ENCODE measurements at regions not wholly inside any gene's neighbourhood (a gene's known extent, or its start where the extent isn't known, plus 50 kb on each side); places are given as distances from the start of the nearest gene placed in this dataset.
A peak's percentile ranks its signal among the peaks of the same experiment; 100 is the strongest.

DNA sequence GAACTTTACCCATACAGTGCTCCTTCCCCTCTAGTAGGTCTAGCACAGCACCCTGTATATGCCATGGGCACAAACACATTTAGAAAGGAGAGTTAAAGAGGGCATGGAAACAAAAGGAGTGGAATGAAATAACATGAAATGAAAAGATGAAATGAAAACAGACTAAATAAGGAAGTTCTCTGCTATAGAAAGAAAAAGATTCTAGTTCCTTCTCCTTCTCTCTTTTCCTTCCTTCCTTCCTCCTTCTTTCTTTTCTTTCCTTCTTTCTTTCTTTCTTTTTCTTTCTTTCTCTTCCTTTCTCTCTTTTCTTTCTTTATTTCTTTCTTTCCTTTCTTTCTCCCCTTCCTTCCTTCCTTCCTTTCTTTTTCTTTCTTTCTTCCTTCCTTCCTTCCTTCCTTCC lies 2197.4 kb downstream of the PCDH7 start:
- no peak overlapping the region for H3K9ac ChIP-seq
- TF ChIP-seq CTCF (IDR thresholded peaks at IDR 0.05) (no peak), EZH2phosphoT487 (IDR thresholded peaks at IDR 0.05) (no peak), EZH2 (IDR thresholded peaks at IDR 0.05) (no peak)
- no peaks in the 10 kb centered on the region for H3F3A ChIP-seq (ENCODE audit: low read depth)
- H3K4me3 ChIP-seq: no peak overlapping the region
- no peaks in the 10 kb centered on the region for H3K36me3 ChIP-seq
- Mint-ChIP-seq H3K27me3 (ENCODE audit: insufficient read depth, low read depth) (no peaks in the 10 kb centered on the region), H3K4me3 (no peak overlapping the region), H3K36me3 (no peaks in the 10 kb centered on the region), H3K4me1 (no peaks in the 10 kb centered on the region), H3K27ac (no peak overlapping the region), H3K9me3 (no peaks in the 10 kb centered on the region)
- H3K27ac ChIP-seq: no peak overlapping the region
- no peaks in the 10 kb centered on the region for H3K79me2 ChIP-seq (ENCODE audit: low read depth)
- H4K20me1 ChIP-seq (ENCODE audit: low read depth): no peaks in the 10 kb centered on the region
- H3K4me2 ChIP-seq: no peak overlapping the region
- H2AFZ ChIP-seq (replicated peaks): no peak overlapping the region
- no peaks in the 10 kb centered on the region for H3K9me3 ChIP-seq (ENCODE audit: low read depth)
- no peak for DNase-seq (ENCODE audit: low spot score)
- no peaks in the 10 kb centered on the region for H3K27me3 ChIP-seq
- no peaks in the 10 kb centered on the region for H3K4me1 ChIP-seq

DNA sequence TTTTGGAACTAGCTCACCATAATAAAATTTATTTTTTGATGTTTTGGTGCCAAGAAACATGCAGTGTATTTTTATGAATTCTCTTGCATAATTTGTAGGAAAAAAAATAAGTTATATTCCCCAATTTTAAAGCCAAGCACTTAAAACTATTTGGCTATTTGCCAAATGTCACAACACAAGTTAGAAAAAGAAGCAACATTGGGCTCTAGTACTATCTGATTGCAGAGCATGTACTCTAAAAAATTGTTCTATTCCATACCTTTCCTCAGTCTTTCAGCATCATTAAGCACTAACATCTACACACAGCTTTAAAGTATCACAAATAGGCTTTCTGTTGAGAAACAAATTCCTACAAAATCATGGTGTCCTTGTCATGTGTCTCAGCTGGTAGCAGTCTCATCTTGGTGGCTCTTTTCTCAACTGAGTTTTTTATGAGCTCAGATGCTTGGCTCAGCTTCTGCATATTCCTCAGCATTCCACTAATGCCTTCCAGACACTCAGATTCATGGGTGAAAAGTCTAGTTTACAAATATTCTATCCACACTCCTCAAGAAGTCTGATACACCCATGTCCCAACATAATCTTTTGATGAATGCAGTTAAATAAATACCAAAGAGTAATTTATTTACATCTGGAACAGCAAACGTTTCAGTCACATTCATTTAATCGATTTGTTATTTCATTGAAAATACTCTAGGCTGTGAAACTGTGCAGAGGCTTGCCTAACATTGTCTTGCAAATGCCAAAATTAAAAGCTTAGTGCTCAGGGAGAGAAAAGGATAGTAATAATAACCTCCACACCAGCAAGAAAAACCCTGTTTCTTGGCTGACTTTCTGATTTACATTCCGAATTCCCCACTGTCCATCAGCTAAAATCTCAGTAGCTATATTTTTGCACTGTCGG lies 2209.9 kb downstream of the PCDH7 start:
- Mint-ChIP-seq H3K4me1 (no peaks in the 10 kb centered on the region), H3K27me3 (ENCODE audit: insufficient read depth, low read depth) (no peaks in the 10 kb centered on the region), H3K4me3 (no peak overlapping the region), H3K36me3 (no peaks in the 10 kb centered on the region), H3K9me3 (no peaks in the 10 kb centered on the region), H3K27ac (no peak overlapping the region)
- Histone ChIP-seq H3K27me3 (no peaks in the 10 kb centered on the region), H4K20me1 (ENCODE audit: low read depth) (no peaks in the 10 kb centered on the region), H3K4me1 (no peaks in the 10 kb centered on the region), H3K27ac (no peak overlapping the region), H3K4me3 (no peak overlapping the region), H3K4me2 (no peak overlapping the region), H3F3A (ENCODE audit: low read depth) (no peaks in the 10 kb centered on the region), H3K9ac (no peak overlapping the region), H3K36me3 (no peaks in the 10 kb centered on the region), H3K79me2 (ENCODE audit: low read depth) (no peaks in the 10 kb centered on the region), H2AFZ (replicated peaks) (peak overlapping the region; percentile 38), H3K9me3 (ENCODE audit: low read depth) (no peaks in the 10 kb centered on the region)
- no peak for TF ChIP-seq EZH2 (IDR thresholded peaks at IDR 0.05)
- TF ChIP-seq EZH2phosphoT487 (IDR thresholded peaks at IDR 0.05): no peak
- TF ChIP-seq CTCF (IDR thresholded peaks at IDR 0.05): no peak
- DNase-seq (ENCODE audit: low spot score): no peak

GRCh38 chr4:32930700-32931099 lies 2210.5 kb downstream of the PCDH7 start:
- no peaks in the 10 kb centered on the region for H3F3A ChIP-seq (ENCODE audit: low read depth)
- H2AFZ ChIP-seq (replicated peaks): peak overlapping the region; percentile 38
- H3K27ac ChIP-seq: no peak overlapping the region
- no peaks in the 10 kb centered on the region for H3K9me3 ChIP-seq (ENCODE audit: low read depth)
- no peaks in the 10 kb centered on the region for H3K4me1 ChIP-seq
- H3K4me3 ChIP-seq: no peak overlapping the region
- no peaks in the 10 kb centered on the region for H4K20me1 ChIP-seq (ENCODE audit: low read depth)
- no peaks in the 10 kb centered on the region for H3K27me3 ChIP-seq
- H3K36me3 Mint-ChIP-seq: no peaks in the 10 kb centered on the region
- H3K27ac Mint-ChIP-seq: no peak overlapping the region
- no peak overlapping the region for H3K4me3 Mint-ChIP-seq
- no peaks in the 10 kb centered on the region for H3K36me3 ChIP-seq
- no peaks in the 10 kb centered on the region for H3K9me3 Mint-ChIP-seq
- TF ChIP-seq CTCF (IDR thresholded peaks at IDR 0.05): no peak
- no peak for TF ChIP-seq EZH2 (IDR thresholded peaks at IDR 0.05)
- no peak for TF ChIP-seq EZH2phosphoT487 (IDR thresholded peaks at IDR 0.05)
- no peaks in the 10 kb centered on the region for H3K4me1 Mint-ChIP-seq
- no peak overlapping the region for H3K4me2 ChIP-seq
- no peaks in the 10 kb centered on the region for H3K79me2 ChIP-seq (ENCODE audit: low read depth)
- no peak overlapping the region for H3K9ac ChIP-seq
- H3K27me3 Mint-ChIP-seq (ENCODE audit: insufficient read depth, low read depth): no peaks in the 10 kb centered on the region
- no peak for DNase-seq (ENCODE audit: low spot score)

All from neural progenitor cell (in vitro differentiated cells).